Testis (tissue), 2 donors: ENCODE measurements at regions not wholly inside any gene's neighbourhood (a gene's known extent, or its start where the extent isn't known, plus 50 kb on each side); places are given as distances from the start of the nearest gene placed in this dataset.

Experiments
- DNase-seq: peaks from one replicate; pipeline ENCODE4 v3.0.0-alpha.2; 2019
- H3K27ac ChIP-seq, 2 donors: fragments of 200-600 bp; sonication (generic); one replicate each; pipeline ENCODE4 v1.5.1; 2019
- H3K27me3 ChIP-seq: fragments of 200-600 bp; sonication (generic); one replicate; pipeline ENCODE4 v1.5.1; 2019
- H3K36me3 ChIP-seq: fragments of 200-600 bp; sonication (generic); one replicate; pipeline ENCODE4 v1.5.1; 2017; ENCODE audit warnings: low read depth; ENCODE audit errors: missing control alignments
- H3K4me1 ChIP-seq: fragments of 200-600 bp; sonication (generic); one replicate; pipeline ENCODE4 v1.5.1; 2019
- H3K4me3 ChIP-seq, 2 donors: fragments of 200-600 bp; sonication (generic); one replicate each; pipeline ENCODE4 v1.5.1; 2017 to 2019
- H3K9me3 ChIP-seq: fragments of 200-600 bp; sonication (generic); one replicate; pipeline ENCODE4 v1.5.1; 2017
- CTCF ChIP-seq, 3 experiments: fragments of 450-650 bp in 2 of 3; fragments of 200-600 bp in 1 of 3; sonication (generic) in 1 of 3; IDR thresholded peaks; one replicate each; pipeline ENCODE4 v1.5.1; 2016 to 2019; ENCODE audit warnings: antibody characterized with exemption in 3 of 3, mild to moderate bottlenecking in 2 of 3, moderate library complexity in 1 of 3
- POLR2A ChIP-seq: fragments of 450-650 bp; IDR thresholded peaks from one replicate; pipeline ENCODE4 v1.6.1; 2017; ENCODE audit warnings: antibody characterized with exemption, mild to moderate bottlenecking, moderate library complexity
- WGBS, 2 donors: methylation state at CpG; one replicate each; pipeline ENCODE4 v1.1.5; 2018; 5-methylcytosine and 5-hydroxymethylcytosine counted together
- intact Hi-C: fragments of 100-400 bp; cut with DNase I; formaldehyde crosslinking; loops from one replicate; pipeline ENCODE4 v1.15.1; 2023; ENCODE audit warnings: low total_unique reads

GRCh38 chr16:52069866-52070265, 477.1 kb downstream of the TOX3 start:
- no peaks in the 10 kb centered on the region for H3K9me3 ChIP-seq
- no peak overlapping the region for H3K4me3 ChIP-seq
- TF ChIP-seq POLR2A (no peak), CTCF (IDR thresholded peaks at IDR 0.05) (peak in 2 of 3 experiments; percentile 13 to 23)
- 29 to 31% methylated on average over 3 of the region's 3 CpGs for WGBS, 2 donors
- H3K4me1 ChIP-seq, result no peaks in the 10 kb centered on the region
- H3K27me3 ChIP-seq, result no peaks in the 10 kb centered on the region
- H3K36me3 ChIP-seq, result no peaks in the 10 kb centered on the region
- no peak for DNase-seq
- intact Hi-C loops, result no loop called here
- H3K27ac ChIP-seq, result no peak overlapping the region

GRCh38 chr16:52068447-52069074, 478.4 kb downstream of the TOX3 start:
- H3K27ac ChIP-seq, result no peak overlapping the region
- DNase-seq, result peak; percentile 38
- TF ChIP-seq CTCF (IDR thresholded peaks at IDR 0.05), result peak; percentile 11 to 22 (median 16)
- no peak for TF ChIP-seq POLR2A
- 29 to 39% methylated on average over 8 of the region's 8 CpGs for WGBS, 2 donors
- H3K36me3 ChIP-seq, result no peaks in the 10 kb centered on the region
- H3K27me3 ChIP-seq, result no peaks in the 10 kb centered on the region
- H3K9me3 ChIP-seq, result no peaks in the 10 kb centered on the region
- H3K4me1 ChIP-seq, result no peaks in the 10 kb centered on the region
- intact Hi-C loops, result no loop called here
- H3K4me3 ChIP-seq, result no peak overlapping the region

DNA sequence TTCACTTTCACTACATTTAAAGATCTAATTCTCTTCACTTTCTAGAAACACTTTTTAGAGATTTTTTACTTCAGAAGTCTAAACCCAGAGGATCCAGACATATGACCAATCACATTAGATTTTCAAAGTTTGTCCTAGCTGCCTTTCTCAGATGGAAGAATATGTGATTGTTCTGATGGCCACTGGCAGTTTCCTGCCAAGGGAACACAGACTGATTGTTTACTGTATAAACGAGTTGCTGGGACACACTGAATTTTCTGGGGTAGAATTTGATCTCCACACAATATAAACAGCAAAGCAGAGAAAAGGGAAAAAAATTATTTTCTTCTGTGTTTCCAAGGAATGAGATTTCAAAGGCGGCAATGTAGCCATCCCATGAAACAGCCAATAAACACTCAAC, 480.0 kb downstream of the TOX3 start:
- intact Hi-C loops, result no loop called here
- TF ChIP-seq POLR2A, result no peak
- TF ChIP-seq CTCF (IDR thresholded peaks at IDR 0.05), result no peak
- Histone ChIP-seq H3K36me3 (no peaks in the 10 kb centered on the region), H3K9me3 (no peaks in the 10 kb centered on the region), H3K27ac (no peak overlapping the region), H3K4me1 (no peaks in the 10 kb centered on the region), H3K4me3 (no peak overlapping the region), H3K27me3 (no peaks in the 10 kb centered on the region)
- 53 to 63% methylated on average over 2 of the region's 2 CpGs for WGBS, 2 donors
- DNase-seq, result no peak

DNA sequence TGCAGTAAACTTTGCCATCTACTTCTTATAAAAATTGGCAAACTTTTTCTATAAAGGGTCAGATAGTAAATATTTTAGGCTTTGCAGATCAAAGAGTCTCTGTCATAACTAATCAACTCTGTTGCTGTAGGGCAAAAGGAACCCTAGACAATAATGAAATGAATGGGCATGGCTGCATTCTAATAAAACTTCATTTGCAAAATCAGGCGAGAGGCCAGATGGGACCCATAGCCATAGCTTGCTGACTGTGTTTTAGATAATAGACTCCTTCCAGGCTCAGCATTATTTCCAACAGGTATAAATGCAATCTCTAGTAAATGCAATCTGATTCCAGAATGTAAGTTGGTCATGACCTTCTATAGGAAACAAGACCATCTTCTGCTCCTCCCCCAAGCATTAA, 490.7 kb downstream of the TOX3 start:
- Histone ChIP-seq H3K27me3 (no peaks in the 10 kb centered on the region), H3K27ac (no peak overlapping the region), H3K36me3 (no peaks in the 10 kb centered on the region), H3K4me3 (no peak overlapping the region), H3K4me1 (no peaks in the 10 kb centered on the region), H3K9me3 (no peaks in the 10 kb centered on the region)
- TF ChIP-seq POLR2A, result no peak
- TF ChIP-seq CTCF (IDR thresholded peaks at IDR 0.05), result no peak
- no peak for DNase-seq
- 78 to 86% methylated on average over 1 of the region's 1 CpG for WGBS, 2 donors
- intact Hi-C loops, result no loop called here

GRCh38 chr16:52055381-52055780, 491.6 kb downstream of the TOX3 start:
- TF ChIP-seq POLR2A, result no peak
- TF ChIP-seq CTCF (IDR thresholded peaks at IDR 0.05), result no peak
- intact Hi-C loops, result no loop called here
- no peaks in the 10 kb centered on the region for H3K36me3 ChIP-seq
- no peak overlapping the region for H3K27ac ChIP-seq
- H3K4me1 ChIP-seq, result no peaks in the 10 kb centered on the region
- H3K27me3 ChIP-seq, result no peaks in the 10 kb centered on the region
- 66 to 78% methylated on average over 2 of the region's 2 CpGs for WGBS, 2 donors
- no peak overlapping the region for H3K4me3 ChIP-seq
- H3K9me3 ChIP-seq, result no peaks in the 10 kb centered on the region
- no peak for DNase-seq
